Activated T-cell treated with anti-CD3 and anti-CD28 coated beads for 4 hours (primary cell): ENCODE measurements at regions not wholly inside any gene's neighbourhood (a gene's known extent, or its start where the extent isn't known, plus 50 kb on each side); places are given as distances from the start of the nearest gene placed in this dataset.
"Not testable (repeated sequence)": the region's sequence is repeated elsewhere in the genome, so short reads cannot be mapped to it uniquely, and the experiment has no call there.

ENCODE experiments used
- DNase-seq: peaks from one replicate; pipeline ENCODE4 v3.0.0-alpha.2; 2020

DNA sequence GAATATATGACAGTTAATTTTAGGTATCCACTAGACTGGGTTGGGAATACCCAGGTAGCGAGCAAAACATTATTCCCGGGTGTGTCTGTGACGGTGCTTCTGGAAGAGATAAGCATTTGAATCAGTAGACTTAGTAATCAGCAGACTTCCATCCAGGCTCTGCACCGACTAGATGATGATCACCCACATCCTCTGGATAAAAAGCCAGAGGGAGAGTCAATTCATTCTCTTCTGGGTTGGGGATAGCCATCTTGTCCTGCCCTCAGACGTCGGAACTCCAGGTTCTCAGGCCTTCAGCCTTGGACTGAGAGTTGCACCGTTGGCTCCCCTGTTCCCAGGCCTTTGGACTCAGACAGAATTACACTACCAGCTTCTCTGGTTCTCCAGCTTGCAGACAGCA, 168.0 kb downstream of the PHLDA1 start:
- no peak for DNase-seq

DNA sequence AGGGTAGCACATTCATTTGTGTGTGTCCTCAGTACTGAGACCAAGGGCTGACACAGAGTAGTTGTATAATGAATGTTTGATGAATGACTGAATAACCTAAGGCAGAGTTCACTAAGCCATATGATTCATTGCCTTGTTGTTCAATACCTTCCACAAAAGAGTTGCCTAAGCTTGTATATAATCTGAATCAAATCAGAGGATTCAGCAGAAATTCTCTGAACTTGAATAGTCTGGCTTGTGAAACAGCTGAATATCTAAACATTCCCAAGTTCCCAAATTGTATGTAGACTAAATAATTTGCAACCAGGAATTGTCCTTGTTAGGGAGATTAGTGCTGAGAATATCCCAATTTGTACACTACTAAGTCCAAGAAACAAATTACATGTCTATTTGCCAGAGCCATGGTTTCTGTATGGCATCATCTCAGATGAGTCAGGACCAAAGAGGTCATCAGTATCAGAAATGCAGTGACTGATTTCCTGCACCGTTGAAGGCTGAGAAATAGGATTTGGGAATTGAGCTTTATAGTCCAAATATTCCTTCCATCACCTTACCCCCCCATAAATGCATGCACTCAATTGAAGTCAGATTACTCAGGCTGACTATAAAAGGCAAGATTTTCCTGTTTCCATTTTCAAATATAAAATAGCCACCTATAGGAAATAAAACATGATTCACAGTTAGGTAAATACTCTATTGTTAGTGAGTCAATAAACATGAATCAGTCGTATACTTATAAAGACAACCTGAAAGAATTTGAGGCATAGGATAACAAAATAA, 168.7 kb downstream of the PHLDA1 start:
- no peak for DNase-seq

DNA sequence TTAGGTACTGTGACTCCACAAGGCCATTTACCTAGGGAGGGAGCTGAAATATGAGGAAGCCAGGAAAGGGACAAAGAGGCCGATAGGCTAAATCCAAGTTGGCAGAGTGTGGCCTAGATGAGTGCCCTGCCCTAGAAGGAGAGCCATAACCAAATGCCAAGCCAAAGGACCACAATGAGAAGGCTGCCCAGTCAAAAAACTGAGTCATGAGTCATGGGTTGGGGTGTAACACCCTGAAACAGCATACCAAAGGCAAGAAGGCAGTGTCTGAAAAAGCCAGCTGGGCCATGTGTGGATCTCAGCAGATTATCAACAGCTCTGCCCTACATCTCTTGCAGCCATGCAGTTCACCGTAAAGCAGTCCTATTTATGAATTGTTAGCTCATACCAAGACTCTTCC, 171.7 kb downstream of the PHLDA1 start:
- no peak for DNase-seq

GRCh38 chr12:75856235-75856634, 175.3 kb downstream of the PHLDA1 start:
- no peak for DNase-seq

DNA sequence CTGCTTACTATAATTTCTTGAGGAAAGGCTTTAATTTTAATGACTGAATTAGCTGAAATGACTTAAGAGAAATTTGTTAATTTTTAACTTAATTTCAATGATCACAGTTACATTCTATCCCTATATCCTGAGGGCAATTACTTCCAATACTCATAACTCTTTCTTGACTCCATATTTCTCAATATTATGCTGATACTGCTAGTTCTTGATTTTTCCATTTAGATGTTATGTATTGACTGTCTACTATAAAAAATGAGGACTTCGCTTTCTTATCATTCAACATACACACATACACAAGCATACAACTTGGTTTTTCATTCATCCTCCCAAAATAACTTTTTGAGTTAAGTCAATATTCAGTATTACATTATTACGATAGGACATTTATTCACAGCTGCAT, 176.2 kb downstream of the PHLDA1 start:
- DNase-seq = no peak

DNA sequence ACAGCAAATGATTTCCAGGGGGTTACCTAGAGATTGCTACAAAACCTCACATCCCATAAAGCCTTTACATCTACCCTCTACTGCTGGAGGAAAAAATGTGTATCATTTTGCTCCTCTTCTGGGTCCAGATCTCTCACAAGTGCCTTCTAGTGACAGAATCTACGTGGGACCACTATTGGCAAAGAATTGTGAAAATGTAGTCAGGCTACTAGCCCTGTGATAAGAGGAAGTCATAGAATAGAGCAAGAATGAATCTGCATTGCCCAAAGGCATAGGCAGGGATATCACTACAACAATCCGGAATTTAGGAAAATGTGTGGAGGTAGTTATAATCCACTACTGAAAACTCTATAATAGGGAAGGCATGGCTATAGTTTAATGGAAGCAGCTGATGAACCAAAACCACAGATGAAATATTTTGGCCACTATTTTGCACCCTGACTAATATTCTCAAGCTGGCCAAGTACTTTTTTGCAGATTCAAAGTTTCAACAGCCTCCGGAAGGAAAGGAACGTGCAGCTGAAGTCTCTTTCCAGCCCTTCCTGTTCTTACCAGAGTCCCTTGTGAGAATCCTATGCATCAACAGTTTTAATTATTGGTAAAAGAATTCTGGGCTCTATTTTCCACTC, 176.8 kb downstream of the PHLDA1 start:
- DNase-seq = no peak

DNA sequence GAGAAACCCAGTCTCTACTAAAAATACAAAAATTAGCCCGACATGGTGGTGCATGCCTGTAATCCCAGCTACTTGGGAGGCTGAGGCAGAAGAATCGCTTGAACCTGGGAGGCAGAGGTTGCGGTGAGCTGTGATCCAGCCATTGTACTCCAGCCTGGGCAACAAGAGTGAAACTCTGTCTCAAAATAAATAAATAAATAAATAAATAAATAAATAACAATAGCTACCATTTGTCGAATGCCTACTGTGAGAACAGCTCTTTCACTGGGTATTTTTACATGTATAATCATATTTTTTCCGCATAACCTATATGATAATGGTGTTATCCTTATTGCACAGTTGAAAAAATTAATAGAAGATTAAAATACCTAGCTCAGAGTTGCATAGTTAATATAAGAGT, 177.4 kb downstream of the PHLDA1 start:
- not testable (repeated sequence) for DNase-seq

- no peak for DNase-seq
These were observed 177.9 kb downstream of the PHLDA1 start for GRCh38 chr12:75853626-75854025.

DNA sequence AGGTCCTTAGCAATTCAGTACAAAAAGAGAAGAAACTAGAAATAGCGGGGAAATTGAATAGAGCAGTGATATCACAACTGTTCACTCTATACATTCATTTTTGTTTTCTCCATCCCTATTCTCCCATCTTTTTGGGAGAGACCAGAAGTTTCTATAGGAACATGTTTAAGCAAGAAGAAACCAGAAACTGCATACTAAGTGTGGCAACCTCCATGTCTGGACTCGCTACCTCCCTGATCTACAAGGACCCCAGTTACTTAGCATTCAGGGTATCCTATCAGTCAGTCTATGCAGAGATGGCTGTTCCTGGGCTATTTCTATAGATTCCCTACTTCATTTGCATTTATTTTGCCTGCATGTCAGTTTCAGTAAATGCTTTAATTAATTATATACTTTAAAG, 178.6 kb downstream of the PHLDA1 start:
- DNase-seq = no peak

- no peak for DNase-seq
These were observed 179.4 kb downstream of the PHLDA1 start for GRCh38 chr12:75852143-75852542.

- DNase-seq = no peak
These were observed 180.7 kb downstream of the PHLDA1 start for GRCh38 chr12:75850721-75851462.

GRCh38 chr12:75848961-75849360, 182.6 kb downstream of the PHLDA1 start:
- DNase-seq = no peak

GRCh38 chr12:75848431-75848925, 183.1 kb downstream of the PHLDA1 start:
- DNase-seq = no peak

DNA sequence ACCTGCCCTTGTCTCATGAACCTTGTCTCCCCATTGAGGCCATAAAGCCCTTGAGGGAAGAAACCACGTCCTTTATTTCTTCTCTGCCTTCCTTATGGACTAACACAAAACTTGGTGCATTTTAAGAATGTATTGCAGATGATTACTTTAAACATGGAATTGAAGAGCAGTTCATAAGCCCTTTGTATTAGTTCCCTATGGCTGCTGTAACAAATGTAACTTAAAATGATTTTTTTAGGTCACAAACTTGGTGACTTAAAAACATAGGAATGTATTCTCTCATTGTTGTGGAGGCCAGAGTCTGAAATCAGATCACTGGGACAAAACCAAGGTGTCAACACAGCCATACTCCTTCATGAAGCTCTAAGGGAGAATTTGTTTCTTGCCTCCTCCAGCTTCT, 185.5 kb downstream of the PHLDA1 start:
- DNase-seq = no peak

DNA sequence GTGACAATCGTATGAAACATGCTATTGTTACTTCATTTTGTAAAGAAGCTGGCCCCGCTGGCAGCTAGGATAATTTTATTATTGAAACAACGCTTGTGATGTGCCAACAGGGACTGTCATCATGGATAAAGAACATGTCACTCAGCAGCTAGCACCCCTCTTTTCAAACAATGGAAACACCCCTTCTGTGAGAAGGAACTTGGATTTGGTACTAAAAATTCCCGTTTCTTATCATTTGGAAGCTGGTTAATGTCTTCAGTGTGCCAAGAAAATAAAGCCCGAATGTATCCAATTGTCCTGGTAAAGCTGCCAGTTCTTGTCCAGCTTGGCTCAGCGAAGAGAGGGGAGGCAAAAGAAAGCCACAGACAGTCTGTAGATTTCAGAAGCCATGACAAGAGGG, 186.6 kb downstream of the PHLDA1 start:
- DNase-seq = no peak

- no peak for DNase-seq
These were observed 187.4 kb downstream of the PHLDA1 start for GRCh38 chr12:75844049-75844770.

DNA sequence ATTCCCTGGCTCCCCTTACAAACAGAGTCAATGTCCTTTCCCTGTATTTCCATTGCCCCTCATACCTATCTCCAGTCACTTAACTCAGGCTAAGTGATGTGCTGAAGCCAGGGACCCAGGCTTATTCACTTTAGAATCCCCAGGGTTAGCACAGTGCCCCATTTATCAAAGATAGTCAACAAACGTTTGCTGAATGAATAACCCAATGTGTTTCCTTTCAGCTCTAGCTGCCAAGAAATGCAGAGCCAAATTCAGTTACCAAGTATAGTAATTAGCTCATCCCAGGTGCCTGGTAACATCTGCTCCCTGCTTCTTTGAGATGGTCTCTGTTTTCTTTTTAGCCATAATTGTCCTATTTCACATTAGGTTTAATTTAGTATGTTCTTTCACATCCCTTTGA, 189.5 kb downstream of the PHLDA1 start:
- DNase-seq = no peak

- DNase-seq = no peak
These were observed 190.6 kb downstream of the PHLDA1 start for GRCh38 chr12:75840994-75841355.

GRCh38 chr12:75838309-75838708, 193.3 kb downstream of the PHLDA1 start:
- DNase-seq = no peak

DNA sequence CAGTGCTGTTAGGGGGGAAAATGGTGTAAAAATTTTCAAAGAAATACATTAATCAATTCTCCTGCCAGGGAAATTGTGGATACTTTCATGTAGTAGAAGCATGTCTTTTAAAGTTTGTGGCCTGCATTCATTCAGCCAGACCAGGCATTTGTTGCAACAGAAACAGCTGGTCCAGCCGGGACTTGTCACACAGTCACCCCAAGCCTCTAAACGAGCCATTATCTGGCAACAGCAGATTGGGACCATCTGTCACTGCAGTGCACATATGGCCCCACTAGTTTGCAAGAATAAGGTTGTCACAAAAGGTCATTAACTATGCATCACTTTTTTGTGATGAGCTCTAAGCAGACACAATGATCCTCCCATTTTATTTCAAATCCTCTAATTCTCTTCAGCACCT, 193.9 kb downstream of the PHLDA1 start:
- no peak for DNase-seq

DNA sequence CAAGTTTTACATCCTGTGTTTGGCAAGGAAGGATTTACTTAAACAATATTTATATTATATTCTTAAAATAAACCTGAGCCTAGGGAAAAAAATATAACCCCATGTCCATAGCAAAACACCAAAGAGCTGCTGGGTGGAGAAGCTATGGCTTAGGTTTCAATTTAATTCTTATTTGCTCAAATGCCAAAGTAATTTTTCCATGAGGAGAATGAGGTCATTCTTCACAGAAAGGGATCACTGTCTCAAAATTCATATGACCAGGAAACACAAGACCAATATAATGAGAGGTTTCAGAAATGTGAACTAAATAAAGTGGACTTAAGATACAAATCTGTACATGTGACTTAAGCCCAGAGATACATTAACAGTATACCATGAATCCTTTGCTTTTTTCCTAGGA, 195.0 kb downstream of the PHLDA1 start:
- no peak for DNase-seq

GRCh38 chr12:75834591-75834990, 197.0 kb downstream of the PHLDA1 start:
- DNase-seq = no peak

DNA sequence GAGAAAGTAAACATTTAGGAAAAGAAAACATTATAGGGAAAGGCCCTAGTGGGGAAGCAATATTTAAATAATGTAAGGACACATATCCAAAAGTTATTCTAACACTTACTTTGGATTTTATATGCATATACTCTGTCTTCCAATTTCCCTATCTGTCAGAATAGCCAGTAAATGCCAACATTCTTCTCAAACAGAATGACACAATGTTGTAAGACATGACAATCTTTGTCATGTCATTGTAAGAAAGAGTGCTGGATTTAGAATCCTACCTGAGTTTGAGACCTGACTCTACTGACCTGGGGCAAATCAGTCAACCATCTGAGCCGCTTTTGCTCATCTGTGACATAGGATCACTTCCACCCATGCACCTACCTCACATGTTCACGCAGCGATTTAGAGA, 198.3 kb downstream of the PHLDA1 start:
- no peak for DNase-seq
